ENCODE measurements at regions not wholly inside any gene's neighbourhood (a gene's known extent, or its start where the extent isn't known, plus 50 kb on each side); places are given as distances from the start of the nearest gene placed in this dataset.

DNA sequence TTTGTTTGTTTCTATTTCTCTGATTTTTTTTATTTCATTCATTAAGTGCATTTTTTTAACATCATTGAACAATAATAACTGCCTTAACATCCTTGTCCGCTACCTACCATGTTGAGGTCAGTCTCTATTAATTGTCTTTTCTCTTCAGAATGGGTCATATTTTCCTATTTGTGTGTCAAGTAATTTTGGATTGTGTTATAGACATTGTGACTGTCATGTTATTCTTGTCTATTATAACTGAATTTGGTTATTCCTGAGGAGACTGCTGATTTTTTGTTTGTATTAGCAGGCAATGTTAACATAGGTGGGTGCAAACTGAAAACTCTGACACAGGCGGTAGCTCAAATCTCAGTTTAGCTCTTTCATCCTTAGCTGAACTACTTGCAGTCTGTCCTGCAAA is 169.9 kb downstream of the DICER1 start:
- H3K4me3 Mint-ChIP-seq = no peak overlapping the region
- H3K4me1 Mint-ChIP-seq = no peaks in the 10 kb centered on the region
- DNase-seq = no peak

DNA sequence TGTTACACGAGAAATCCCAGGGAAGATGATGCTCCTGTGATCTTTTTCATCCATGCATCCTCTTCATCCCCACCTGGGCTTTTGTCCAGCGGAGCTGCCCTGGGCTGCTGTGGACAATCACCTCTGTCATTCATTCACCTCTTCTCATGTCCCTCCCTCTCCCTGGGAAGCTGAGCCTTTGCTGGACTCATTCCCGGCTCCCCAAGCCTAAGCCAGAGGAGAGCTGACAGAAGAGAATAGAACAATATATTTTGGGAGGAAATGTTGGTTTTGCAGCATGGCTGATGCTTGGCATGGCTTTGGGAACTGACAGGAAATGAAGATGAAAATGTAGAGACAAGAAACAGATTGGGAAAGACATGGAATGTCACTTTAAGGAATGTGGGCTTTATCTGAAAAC is 177.4 kb downstream of the DICER1 start:
- H3K36me3 Mint-ChIP-seq (ENCODE audit: low read depth) = no peaks in the 10 kb centered on the region
- no peak for DNase-seq
- no peak overlapping the region for H3K4me3 Mint-ChIP-seq
- ChIA-PET POLR2A (no interaction called here), CTCF (no interaction called here)
- H3K4me1 Mint-ChIP-seq = no peaks in the 10 kb centered on the region
- no peaks in the 10 kb centered on the region for H3K9me3 Mint-ChIP-seq
- peaks cover 30% of the 10 kb centered on the region for H3K27me3 Mint-ChIP-seq
- H3K27ac Mint-ChIP-seq = no peak overlapping the region

More for the DNA sequence above, 169.9 kb downstream of the DICER1 start:
- ChIA-PET CTCF (no interaction called here), POLR2A (no interaction called here)
- Mint-ChIP-seq H3K27ac (no peak overlapping the region), H3K27me3 (peaks cover 45% of the 10 kb centered on the region), H3K9me3 (no peaks in the 10 kb centered on the region), H3K36me3 (ENCODE audit: low read depth) (no peaks in the 10 kb centered on the region)

DNA sequence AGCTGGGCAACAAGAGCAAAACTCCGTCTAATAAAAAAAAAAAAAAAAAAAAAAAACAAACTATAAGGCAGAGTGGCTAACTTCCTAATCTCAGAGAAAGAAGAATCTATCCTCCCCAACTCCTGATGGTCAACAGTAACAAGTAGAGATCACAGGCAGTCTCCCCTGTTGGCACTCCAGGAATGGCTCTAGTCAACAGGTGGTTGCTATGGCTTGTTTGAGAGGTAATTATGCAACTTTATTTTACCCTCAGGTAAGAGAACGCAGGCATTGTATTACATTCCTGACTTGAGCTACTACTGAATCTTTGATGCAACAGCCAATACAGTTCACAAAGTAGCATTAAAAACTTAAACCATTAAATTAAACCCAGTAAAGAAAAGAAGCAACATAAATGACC is 180.3 kb downstream of the DICER1 start:
- H3K27ac Mint-ChIP-seq = no peak overlapping the region
- ChIA-PET POLR2A (no interaction called here), CTCF (no interaction called here)
- no peaks in the 10 kb centered on the region for H3K4me1 Mint-ChIP-seq
- DNase-seq = no peak
- no peaks in the 10 kb centered on the region for H3K9me3 Mint-ChIP-seq
- no peak overlapping the region for H3K4me3 Mint-ChIP-seq
- no peaks in the 10 kb centered on the region for H3K36me3 Mint-ChIP-seq (ENCODE audit: low read depth)
- peaks cover 11% of the 10 kb centered on the region for H3K27me3 Mint-ChIP-seq

GRCh38 chr14:94975366-94975765 is 182.0 kb downstream of the DICER1 start:
- Mint-ChIP-seq H3K9me3 (no peaks in the 10 kb centered on the region), H3K4me1 (no peaks in the 10 kb centered on the region), H3K4me3 (no peak overlapping the region), H3K36me3 (ENCODE audit: low read depth) (no peaks in the 10 kb centered on the region), H3K27me3 (peaks cover 14% of the 10 kb centered on the region), H3K27ac (no peak overlapping the region)
- no peak for DNase-seq
- ChIA-PET CTCF (no interaction called here), POLR2A (no interaction called here)

- ChIA-PET POLR2A (no interaction called here), CTCF (no interaction called here)
- Mint-ChIP-seq H3K36me3 (ENCODE audit: low read depth) (no peaks in the 10 kb centered on the region), H3K4me3 (no peak overlapping the region), H3K27me3 (peaks cover 12% of the 10 kb centered on the region), H3K27ac (no peak overlapping the region), H3K9me3 (no peaks in the 10 kb centered on the region), H3K4me1 (no peaks in the 10 kb centered on the region)
- DNase-seq = no peak
These were observed 182.4 kb downstream of the DICER1 start for GRCh38 chr14:94974893-94975292.

DNA sequence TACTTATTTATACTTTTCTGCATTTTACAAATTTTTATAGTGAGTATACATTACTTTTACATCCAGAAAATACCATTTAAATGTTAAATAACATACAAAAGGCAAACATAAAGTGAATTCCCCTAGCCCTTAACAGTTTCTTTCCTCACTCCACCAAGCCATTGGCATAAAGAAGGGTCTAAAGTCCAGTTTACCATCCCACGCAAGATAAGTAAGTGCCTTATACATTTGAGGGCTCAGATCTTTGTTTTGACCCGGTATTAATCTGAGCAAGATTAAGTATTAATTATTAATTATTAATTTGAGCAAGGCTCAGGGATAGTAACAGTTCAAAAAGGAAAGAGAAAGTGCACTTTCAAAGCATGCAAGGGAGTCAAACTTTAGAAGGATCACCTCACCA is 182.9 kb downstream of the DICER1 start:
- Mint-ChIP-seq H3K4me3 (no peak overlapping the region), H3K4me1 (no peaks in the 10 kb centered on the region), H3K27ac (no peak overlapping the region), H3K9me3 (no peaks in the 10 kb centered on the region), H3K27me3 (peaks cover 12% of the 10 kb centered on the region), H3K36me3 (ENCODE audit: low read depth) (no peaks in the 10 kb centered on the region)
- ChIA-PET CTCF (no interaction called here), POLR2A (no interaction called here)
- DNase-seq = no peak

DNA sequence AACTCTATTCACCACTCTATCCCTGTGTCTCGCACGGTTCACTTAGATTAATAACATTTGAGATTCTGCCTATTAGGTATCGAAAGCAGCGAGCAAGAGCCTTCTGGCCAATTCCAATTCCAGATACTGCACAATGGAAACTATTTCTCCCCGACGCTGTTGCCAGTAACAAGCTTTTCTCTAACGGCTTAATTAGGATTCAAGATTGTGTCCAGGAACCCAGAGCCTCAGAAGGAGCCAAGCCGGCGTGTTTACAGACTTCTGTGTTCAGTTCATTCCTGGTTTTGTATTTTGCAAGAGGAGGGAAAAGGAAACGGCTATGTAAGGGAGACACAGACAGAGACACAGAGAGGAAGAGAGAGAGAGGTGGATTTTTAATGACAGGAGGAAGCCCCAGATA is 185.6 kb downstream of the DICER1 start:
- CTCF ChIA-PET = no interaction called here
- Mint-ChIP-seq H3K9me3 (no peaks in the 10 kb centered on the region), H3K27ac (no peak overlapping the region), H3K4me3 (no peak overlapping the region), H3K27me3 (peaks cover 10% of the 10 kb centered on the region), H3K4me1 (no peaks in the 10 kb centered on the region), H3K36me3 (ENCODE audit: low read depth) (no peaks in the 10 kb centered on the region)
- DNase-seq = no peak
- POLR2A ChIA-PET = no interaction called here

- ChIA-PET POLR2A (no interaction called here), CTCF (no interaction called here)
- no peak for DNase-seq
- no peaks in the 10 kb centered on the region for H3K4me1 Mint-ChIP-seq
- no peaks in the 10 kb centered on the region for H3K9me3 Mint-ChIP-seq
- H3K36me3 Mint-ChIP-seq (ENCODE audit: low read depth) = no peaks in the 10 kb centered on the region
- no peak overlapping the region for H3K27ac Mint-ChIP-seq
- no peak overlapping the region for H3K4me3 Mint-ChIP-seq
- H3K27me3 Mint-ChIP-seq = peaks cover 10% of the 10 kb centered on the region
These were observed 186.2 kb downstream of the DICER1 start for GRCh38 chr14:94970941-94971730.

DNA sequence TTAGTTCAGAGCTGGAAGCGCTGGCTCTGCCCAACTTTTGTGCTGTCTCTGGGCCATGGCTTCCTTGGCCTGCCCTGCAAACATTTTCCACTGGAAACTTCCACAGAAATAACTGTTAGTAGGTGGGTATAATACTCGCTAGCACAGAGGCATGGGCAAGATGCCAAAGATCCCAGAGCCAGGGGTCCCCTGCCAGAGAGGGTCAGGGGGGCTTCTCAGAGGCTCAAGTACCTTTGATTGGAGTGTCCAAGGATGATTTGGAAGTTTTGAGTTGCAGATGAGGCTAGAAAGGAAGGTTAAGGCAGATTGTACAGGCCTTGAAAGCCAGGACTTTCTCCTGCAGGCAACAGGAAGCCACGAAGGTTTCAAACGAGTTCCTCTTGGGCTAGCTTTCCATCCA is 187.6 kb downstream of the DICER1 start:
- DNase-seq = no peak
- H3K27me3 Mint-ChIP-seq = peaks cover 7% of the 10 kb centered on the region
- no peak overlapping the region for H3K27ac Mint-ChIP-seq
- no peaks in the 10 kb centered on the region for H3K4me1 Mint-ChIP-seq
- POLR2A ChIA-PET = no interaction called here
- H3K36me3 Mint-ChIP-seq (ENCODE audit: low read depth) = no peaks in the 10 kb centered on the region
- H3K9me3 Mint-ChIP-seq = no peaks in the 10 kb centered on the region
- CTCF ChIA-PET = no interaction called here
- no peak overlapping the region for H3K4me3 Mint-ChIP-seq

DNA sequence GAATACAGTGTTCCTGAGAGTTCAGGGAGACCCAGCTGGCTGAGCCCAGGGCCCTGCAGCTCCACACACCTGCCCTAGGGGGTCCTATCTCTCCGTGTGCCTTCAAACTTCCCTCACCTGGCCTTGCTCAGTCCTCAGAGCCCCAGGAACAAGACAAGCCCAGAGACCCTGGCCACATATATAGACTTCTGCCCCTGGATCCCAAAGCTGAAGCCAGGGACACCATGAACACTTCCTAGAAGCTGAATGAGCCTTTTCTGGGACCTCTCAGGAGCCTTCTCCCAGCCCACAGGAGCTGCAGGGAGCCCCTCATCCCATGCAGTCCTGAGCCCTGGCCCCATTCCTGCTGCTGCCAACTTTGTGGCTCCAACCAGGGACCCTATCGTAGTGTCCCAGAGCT is 190.5 kb downstream of the DICER1 start:
- DNase-seq = no peak
- Mint-ChIP-seq H3K9me3 (no peaks in the 10 kb centered on the region), H3K27ac (no peak overlapping the region), H3K4me1 (no peaks in the 10 kb centered on the region), H3K36me3 (ENCODE audit: low read depth) (no peaks in the 10 kb centered on the region), H3K4me3 (no peak overlapping the region), H3K27me3 (peaks cover 3% of the 10 kb centered on the region)
- ChIA-PET POLR2A (interaction anchor here (0.5 kb wide), 1 partner anchor 312 kb away, joined by 4 read pairs; no protein-coding TSS in a partner anchor), CTCF (no interaction called here)

DNA sequence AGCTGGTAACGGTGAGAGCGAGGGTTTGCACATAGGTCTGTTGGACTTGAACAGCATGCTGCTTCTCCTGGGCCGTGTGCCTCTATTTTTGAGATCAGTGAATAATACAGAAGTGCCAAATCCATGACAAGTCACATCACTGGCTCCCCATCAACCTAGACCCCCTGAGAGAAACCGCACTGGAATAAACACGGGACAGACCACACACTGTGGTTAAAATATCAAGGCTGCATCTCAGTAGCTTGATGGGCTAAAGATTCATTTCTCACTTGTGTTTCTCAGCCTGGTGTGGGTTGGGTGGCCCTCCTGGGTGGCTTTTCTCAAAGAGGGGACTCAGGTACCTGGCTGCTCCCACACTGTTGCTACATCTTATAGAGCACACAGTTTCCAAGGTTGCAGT is 191.0 kb downstream of the DICER1 start:
- Mint-ChIP-seq H3K27ac (no peak overlapping the region), H3K4me3 (no peak overlapping the region), H3K9me3 (no peaks in the 10 kb centered on the region), H3K27me3 (peaks cover 2% of the 10 kb centered on the region), H3K4me1 (no peaks in the 10 kb centered on the region), H3K36me3 (ENCODE audit: low read depth) (no peaks in the 10 kb centered on the region)
- ChIA-PET CTCF (no interaction called here), POLR2A (no interaction called here)
- DNase-seq = no peak

- no peak overlapping the region for H3K4me3 Mint-ChIP-seq
- no peaks in the 10 kb centered on the region for H3K4me1 Mint-ChIP-seq
- no peak overlapping the region for H3K27ac Mint-ChIP-seq
- H3K36me3 Mint-ChIP-seq (ENCODE audit: low read depth) = no peaks in the 10 kb centered on the region
- no peaks in the 10 kb centered on the region for H3K9me3 Mint-ChIP-seq
- ChIA-PET CTCF (no interaction called here), POLR2A (no interaction called here)
- H3K27me3 Mint-ChIP-seq = peaks cover 3% of the 10 kb centered on the region
- DNase-seq = no peak
These were observed 191.6 kb downstream of the DICER1 start for GRCh38 chr14:94965551-94966313.

- Mint-ChIP-seq H3K36me3 (ENCODE audit: low read depth) (no peaks in the 10 kb centered on the region), H3K4me1 (no peaks in the 10 kb centered on the region), H3K9me3 (no peaks in the 10 kb centered on the region), H3K27ac (no peak overlapping the region), H3K4me3 (no peak overlapping the region), H3K27me3 (peaks cover 3% of the 10 kb centered on the region)
- ChIA-PET POLR2A (no interaction called here), CTCF (no interaction called here)
- no peak for DNase-seq
These were observed 192.4 kb downstream of the DICER1 start for GRCh38 chr14:94964931-94965330.

GRCh38 chr14:94964181-94964580 is 193.1 kb downstream of the DICER1 start:
- Mint-ChIP-seq H3K4me3 (no peak overlapping the region), H3K27ac (no peak overlapping the region), H3K9me3 (no peaks in the 10 kb centered on the region), H3K36me3 (ENCODE audit: low read depth) (no peaks in the 10 kb centered on the region), H3K4me1 (no peaks in the 10 kb centered on the region), H3K27me3 (peaks cover 3% of the 10 kb centered on the region)
- no peak for DNase-seq
- ChIA-PET CTCF (no interaction called here), POLR2A (no interaction called here)
